ENCODE measurements at regions not wholly inside any gene's neighbourhood (a gene's known extent, or its start where the extent isn't known, plus 50 kb on each side); places are given as distances from the start of the nearest gene placed in this dataset.

DNA sequence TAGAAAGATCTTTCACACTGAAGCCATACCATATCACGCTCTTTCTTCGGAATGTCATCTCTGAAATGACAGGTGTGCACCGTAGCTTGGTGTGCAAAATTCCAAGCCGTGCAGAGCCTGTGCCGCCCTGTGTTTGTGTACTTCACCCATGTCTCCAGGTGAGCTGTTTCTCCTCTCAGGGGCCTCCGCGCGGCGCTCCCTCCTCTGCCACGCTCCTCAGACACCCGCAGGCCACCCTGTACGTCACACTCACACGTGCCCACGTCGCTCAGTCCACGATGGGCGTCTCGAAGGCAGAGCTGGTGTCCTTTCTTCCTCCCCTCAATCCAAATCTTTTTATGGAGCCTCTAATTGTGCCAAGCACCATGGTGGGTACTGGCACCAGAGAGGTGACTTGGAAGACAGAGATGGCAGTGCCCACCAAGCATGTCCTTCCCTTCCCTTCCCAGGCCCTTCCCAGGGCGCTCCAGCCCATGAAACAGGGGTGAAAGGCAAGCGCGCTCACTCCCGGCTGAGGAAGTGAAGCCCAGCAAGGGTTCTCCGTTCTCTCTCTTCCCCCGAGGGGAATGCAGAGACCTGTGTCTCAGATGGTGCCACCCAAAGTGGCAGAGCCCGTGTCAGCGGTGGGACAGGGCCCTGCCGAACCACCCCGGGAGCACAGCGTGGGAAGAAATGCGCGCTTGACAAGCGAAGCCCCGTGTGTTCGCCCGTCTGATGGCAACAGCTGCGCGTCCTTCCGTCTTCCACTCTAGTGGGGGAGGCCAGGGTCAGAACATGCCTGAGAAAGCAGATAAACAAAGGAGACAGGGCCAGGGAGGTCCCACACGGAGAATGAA lies 292.5 kb upstream of the SHH start:
- Histone ChIP-seq H3K4me3 (no peak overlapping the region), H3K9me3 (no peaks in the 10 kb centered on the region), H3K27me3 (replicated peaks; ENCODE audit: insufficient read depth) (no peaks in the 10 kb centered on the region), H3K36me3 (no peaks in the 10 kb centered on the region), H3K4me1 (replicated peaks) (no peaks in the 10 kb centered on the region), H3K27ac (no peak overlapping the region)
- DNase-seq (ENCODE audit: low spot score): no peak
- TF ChIP-seq POLR2A (IDR thresholded peaks at IDR 0.05) (no peak), POLR2AphosphoS5 (IDR thresholded peaks at IDR 0.05) (no peak)
- TF ChIP-seq, protein P1, sequence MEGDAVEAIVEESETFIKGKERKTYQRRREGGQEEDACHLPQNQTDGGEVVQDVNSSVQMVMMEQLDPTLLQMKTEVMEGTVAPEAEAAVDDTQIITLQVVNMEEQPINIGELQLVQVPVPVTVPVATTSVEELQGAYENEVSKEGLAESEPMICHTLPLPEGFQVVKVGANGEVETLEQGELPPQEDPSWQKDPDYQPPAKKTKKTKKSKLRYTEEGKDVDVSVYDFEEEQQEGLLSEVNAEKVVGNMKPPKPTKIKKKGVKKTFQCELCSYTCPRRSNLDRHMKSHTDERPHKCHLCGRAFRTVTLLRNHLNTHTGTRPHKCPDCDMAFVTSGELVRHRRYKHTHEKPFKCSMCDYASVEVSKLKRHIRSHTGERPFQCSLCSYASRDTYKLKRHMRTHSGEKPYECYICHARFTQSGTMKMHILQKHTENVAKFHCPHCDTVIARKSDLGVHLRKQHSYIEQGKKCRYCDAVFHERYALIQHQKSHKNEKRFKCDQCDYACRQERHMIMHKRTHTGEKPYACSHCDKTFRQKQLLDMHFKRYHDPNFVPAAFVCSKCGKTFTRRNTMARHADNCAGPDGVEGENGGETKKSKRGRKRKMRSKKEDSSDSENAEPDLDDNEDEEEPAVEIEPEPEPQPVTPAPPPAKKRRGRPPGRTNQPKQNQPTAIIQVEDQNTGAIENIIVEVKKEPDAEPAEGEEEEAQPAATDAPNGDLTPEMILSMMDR (IDR thresholded peaks at IDR 0.05): no peak
- 92% methylated on average over 39 of the region's 39 CpGs for WGBS
- intact Hi-C loops (cut with DNase I): no loop called here

GRCh38 chr7:156102267-156102666 lies 290.0 kb upstream of the SHH start:
- Histone ChIP-seq H3K9me3 (no peaks in the 10 kb centered on the region), H3K27ac (no peak overlapping the region), H3K36me3 (no peaks in the 10 kb centered on the region), H3K4me3 (no peak overlapping the region), H3K4me1 (replicated peaks) (no peaks in the 10 kb centered on the region), H3K27me3 (replicated peaks; ENCODE audit: insufficient read depth) (no peaks in the 10 kb centered on the region)
- intact Hi-C loops (cut with DNase I): no loop called here
- no peak for DNase-seq (ENCODE audit: low spot score)
- WGBS: 50% methylated on average over 1 of the region's 1 CpG
- TF ChIP-seq POLR2AphosphoS5 (IDR thresholded peaks at IDR 0.05) (no peak), POLR2A (IDR thresholded peaks at IDR 0.05) (no peak)
- TF ChIP-seq, protein P1 (IDR thresholded peaks at IDR 0.05): no peak

GRCh38 chr7:156101355-156101754 lies 289.1 kb upstream of the SHH start:
- H3K4me3 ChIP-seq: no peak overlapping the region
- H3K36me3 ChIP-seq: no peaks in the 10 kb centered on the region
- no peak overlapping the region for H3K27ac ChIP-seq
- intact Hi-C loops (cut with DNase I): no loop called here
- H3K9me3 ChIP-seq: no peaks in the 10 kb centered on the region
- H3K4me1 ChIP-seq (replicated peaks): no peaks in the 10 kb centered on the region
- DNase-seq (ENCODE audit: low spot score): no peak
- WGBS: 95% methylated on average over 6 of the region's 6 CpGs
- no peaks in the 10 kb centered on the region for H3K27me3 ChIP-seq (replicated peaks; ENCODE audit: insufficient read depth)
- TF ChIP-seq POLR2A (IDR thresholded peaks at IDR 0.05): no peak
- TF ChIP-seq, protein P1 (IDR thresholded peaks at IDR 0.05): no peak
- TF ChIP-seq POLR2AphosphoS5 (IDR thresholded peaks at IDR 0.05): no peak

GRCh38 chr7:156100086-156100485 lies 287.8 kb upstream of the SHH start:
- H3K27ac ChIP-seq: no peak overlapping the region
- no peak for DNase-seq (ENCODE audit: low spot score)
- H3K4me1 ChIP-seq (replicated peaks): no peaks in the 10 kb centered on the region
- TF ChIP-seq POLR2AphosphoS5 (IDR thresholded peaks at IDR 0.05): no peak
- H3K27me3 ChIP-seq (replicated peaks; ENCODE audit: insufficient read depth): no peaks in the 10 kb centered on the region
- H3K36me3 ChIP-seq: no peaks in the 10 kb centered on the region
- WGBS: 73% methylated on average over 6 of the region's 6 CpGs
- H3K9me3 ChIP-seq: no peaks in the 10 kb centered on the region
- intact Hi-C loops (cut with DNase I): no loop called here
- H3K4me3 ChIP-seq: no peak overlapping the region

- intact Hi-C loops (cut with DNase I): no loop called here
- Histone ChIP-seq H3K4me1 (replicated peaks) (no peaks in the 10 kb centered on the region), H3K9me3 (no peaks in the 10 kb centered on the region), H3K4me3 (no peak overlapping the region), H3K36me3 (no peaks in the 10 kb centered on the region), H3K27ac (no peak overlapping the region), H3K27me3 (replicated peaks; ENCODE audit: insufficient read depth) (no peaks in the 10 kb centered on the region)
- TF ChIP-seq, protein P1 (IDR thresholded peaks at IDR 0.05): no peak
- TF ChIP-seq POLR2AphosphoS5 (IDR thresholded peaks at IDR 0.05): no peak
- TF ChIP-seq POLR2A (IDR thresholded peaks at IDR 0.05): no peak
- WGBS: 84% methylated on average over 10 of the region's 10 CpGs
- no peak for DNase-seq (ENCODE audit: low spot score)
These were observed 286.8 kb upstream of the SHH start for GRCh38 chr7:156099085-156099484.
